HepG2 (cell line): ENCODE measurements at regions not wholly inside any gene's neighbourhood (a gene's known extent, or its start where the extent isn't known, plus 50 kb on each side); places are given as distances from the start of the nearest gene placed in this dataset.

Experiments
- ARNTL ChIP-seq: sonication (generic); formaldehyde crosslinking; IDR thresholded peaks from 2 replicates; pipeline ENCODE4 v1.4.0; 2020; ENCODE audit warnings: mild to moderate bottlenecking, missing genetic modification reagents
- EP300 ChIP-seq, 3 experiments: sonication (generic) in 1 of 3; formaldehyde crosslinking in 1 of 3; IDR thresholded peaks; 2 replicates each; pipeline versions ENCODE4 v1.5.1 to v1.6.1; 2011 to 2020; ENCODE audit warnings: low read depth in 2 of 3, low read length in 2 of 3, borderline replicate concordance in 1 of 3, improper control_type of control experiment in 1 of 3, mild to moderate bottlenecking in 1 of 3, missing genetic modification reagents in 1 of 3, moderate library complexity in 1 of 3
- HNF4A ChIP-seq: sonication (generic); formaldehyde crosslinking; IDR thresholded peaks from 2 replicates; pipeline ENCODE4 v1.4.0; 2020; ENCODE audit warnings: missing genetic modification reagents
- NCOA5 ChIP-seq: sonication (generic); formaldehyde crosslinking; IDR thresholded peaks from 2 replicates; pipeline ENCODE4 v1.4.0; 2020; ENCODE audit warnings: missing genetic modification reagents
- NR2C2 ChIP-seq: sonication (generic); formaldehyde crosslinking; IDR thresholded peaks from 2 replicates; pipeline ENCODE4 v1.4.0; 2020; ENCODE audit warnings: missing genetic modification reagents, mild to moderate bottlenecking, moderate library complexity, borderline replicate concordance
- NR2F1 ChIP-seq, 2 experiments: fragments of 450-650 bp in 1 of 2; formaldehyde crosslinking in 1 of 2; IDR thresholded peaks; 2 replicates each; pipeline versions ENCODE4 v1.5.0 to v1.6.1; 2016 to 2020; ENCODE audit warnings: mild to moderate bottlenecking in 1 of 2, missing compliant biosample characterization in 1 of 2, missing genetic modification reagents in 1 of 2, moderate library complexity in 1 of 2
- PAXIP1 ChIP-seq: sonication (generic); formaldehyde crosslinking; conservative IDR thresholded peaks from 2 replicates; pipeline ENCODE4 v1.4.0; 2020; ENCODE audit warnings: mild to moderate bottlenecking, missing genetic modification reagents, moderate library complexity
- PHF21A ChIP-seq: sonication (generic); formaldehyde crosslinking; IDR thresholded peaks from 2 replicates; pipeline ENCODE4 v1.5.0; 2020; ENCODE audit warnings: mild to moderate bottlenecking, missing genetic modification reagents
- RARA ChIP-seq: IDR thresholded peaks from 2 replicates; pipeline ENCODE4 v1.6.1; 2016; ENCODE audit warnings: missing genetic modification reagents, missing compliant biosample characterization
- RXRB ChIP-seq: IDR thresholded peaks from 2 replicates; pipeline ENCODE4 v1.6.1; 2016; ENCODE audit warnings: borderline replicate concordance, missing genetic modification reagents, missing compliant biosample characterization
- SALL1 ChIP-seq: sonication (generic); formaldehyde crosslinking; IDR thresholded peaks from 2 replicates; pipeline ENCODE4 v1.8.0; 2022; ENCODE audit warnings: mild to moderate bottlenecking, missing genetic modification reagents
- TARDBP ChIP-seq: sonication (generic); formaldehyde crosslinking; IDR thresholded peaks from 2 replicates; pipeline ENCODE4 v1.8.0; 2022; ENCODE audit warnings: mild to moderate bottlenecking, missing genetic modification reagents
- U2AF2 ChIP-seq: fragments of 200-400 bp; formaldehyde crosslinking; IDR thresholded peaks from 2 replicates; pipeline ENCODE4 v1.6.1; 2017; ENCODE audit warnings: low read depth, mild to moderate bottlenecking, low read length
- ZFP36 ChIP-seq: fragments of 150-350 bp; IDR thresholded peaks from 2 replicates; pipeline ENCODE4 v1.6.1; 2018; ENCODE audit warnings: borderline replicate concordance, low read length, low read depth; ENCODE audit not compliant: partially characterized antibody
- ZGPAT ChIP-seq: IDR thresholded peaks from 2 replicates; pipeline ENCODE4 v1.6.1; 2016; ENCODE audit warnings: mild to moderate bottlenecking
- ZNF232 ChIP-seq: sonication (generic); formaldehyde crosslinking; IDR thresholded peaks from 2 replicates; pipeline ENCODE4 v1.4.0; 2020; ENCODE audit warnings: missing genetic modification reagents, borderline replicate concordance
- ZNF280D ChIP-seq: sonication (generic); formaldehyde crosslinking; IDR thresholded peaks from 2 replicates; pipeline ENCODE4 v1.5.1; 2020; ENCODE audit warnings: mild to moderate bottlenecking, missing genetic modification reagents
- ZNF558 ChIP-seq: sonication (generic); formaldehyde crosslinking; IDR thresholded peaks from 2 replicates; pipeline ENCODE4 v1.9.0; 2022; ENCODE audit warnings: mild to moderate bottlenecking, missing genetic modification reagents, borderline replicate concordance
- ZNF770 ChIP-seq: sonication (generic); formaldehyde crosslinking; IDR thresholded peaks from 2 replicates; pipeline ENCODE4 v1.5.0; 2020; ENCODE audit warnings: mild to moderate bottlenecking, missing genetic modification reagents

GRCh38 chr13:73778242-73778864 is 355.9 kb downstream of the KLF12 start (continued):
- TF ChIP-seq ZFP36: no peak
- TF ChIP-seq ZNF558 (CRISPR knock-in tag): no peak
- TF ChIP-seq NR2C2 (CRISPR knock-in tag): peak; percentile 68
- 0 out of 2 replicates have a peak, but pooled peaks have one; percentile 44 for TF ChIP-seq RARA (CRISPR knock-in tag)
- TF ChIP-seq RXRB (CRISPR knock-in tag): 0 out of 2 replicates have a peak, but pooled peaks have one; percentile 15
- peak; percentile 51; the same call in 1 of the 2 replicates for TF ChIP-seq PHF21A (CRISPR knock-in tag)
- peak; percentile 65 for TF ChIP-seq ZNF770 (CRISPR knock-in tag)
- TF ChIP-seq PAXIP1 (CRISPR knock-in tag): peak; percentile 65
- TF ChIP-seq NCOA5: no peak
- peak; percentile 40; the same call in 1 of the 2 replicates for TF ChIP-seq ARNTL (CRISPR knock-in tag)
- no peak for TF ChIP-seq TARDBP (CRISPR knock-in tag)
- peak; percentile 65 for TF ChIP-seq ZGPAT
- TF ChIP-seq ZNF232: no peak
- peak; percentile 88 for TF ChIP-seq SALL1 (CRISPR knock-in tag)
- TF ChIP-seq HNF4A (CRISPR knock-in tag): peak; percentile 69
- TF ChIP-seq U2AF2: no peak
- peak in 1 of 2 experiments; percentile 52 for TF ChIP-seq NR2F1 (CRISPR knock-in tag; IDR thresholded peaks at IDR 0.05)
- 0 out of 2 replicates have a peak, but pooled peaks have one; percentile 50 for TF ChIP-seq ZNF280D (CRISPR knock-in tag)
- peak in 1 of 2 experiments; percentile 44; a peak in 2 of 4 replicates for TF ChIP-seq EP300 (IDR thresholded peaks at IDR 0.05; ENCODE audit: low read depth in 2 of 2, low read length in 2 of 2)
- no peak for TF ChIP-seq EP300 (CRISPR knock-in tag; IDR thresholded peaks at IDR 0.05; ENCODE audit: borderline replicate concordance)
